BE2C (cell line): ENCODE measurements at regions not wholly inside any gene's neighbourhood (a gene's known extent, or its start where the extent isn't known, plus 50 kb on each side); places are given as distances from the start of the nearest gene placed in this dataset.

Experiments
- DNase-seq: peaks from one replicate; pipeline ENCODE4 v3.0.0-alpha.2; 2020
- H3K27me3 ChIP-seq: fragments of 250-450 bp; sonication (Bioruptor Pico); 2 replicates; pipeline ENCODE4 v1.5.1; 2020; ENCODE audit warnings: mild to moderate bottlenecking
- H3K36me3 ChIP-seq: fragments of 250-450 bp; sonication (Bioruptor Pico); 2 replicates; pipeline ENCODE4 v1.5.1; 2020; ENCODE audit warnings: mild to moderate bottlenecking
- H3K4me1 ChIP-seq: fragments of 250-450 bp; sonication (Bioruptor Pico); 2 replicates; pipeline ENCODE4 v1.5.1; 2020
- H3K4me3 ChIP-seq: 2 replicates; pipeline ENCODE4 v1.5.1; 2011; ENCODE audit warnings: low read depth, low read length
- H3K9me3 ChIP-seq: fragments of 250-450 bp; sonication (Bioruptor Pico); 2 replicates; pipeline ENCODE4 v1.5.1; 2020
- CTCF ChIP-seq: IDR thresholded peaks from 2 replicates; pipeline ENCODE4 v1.5.1; 2012; ENCODE audit warnings: mild to moderate bottlenecking, low read depth, low read length

GRCh38 chr1:216822480-216822879 is 99.3 kb upstream of the ESRRG start:
- Histone ChIP-seq H3K9me3 (no peaks in the 10 kb centered on the region), H3K4me1 (no peaks in the 10 kb centered on the region), H3K4me3 (no peak overlapping the region), H3K27me3 (no peaks in the 10 kb centered on the region), H3K36me3 (no peaks in the 10 kb centered on the region)
- no peak for DNase-seq
- TF ChIP-seq CTCF = no peak

- Histone ChIP-seq H3K9me3 (no peaks in the 10 kb centered on the region), H3K4me1 (no peaks in the 10 kb centered on the region), H3K27me3 (no peaks in the 10 kb centered on the region), H3K4me3 (no peak overlapping the region), H3K36me3 (no peaks in the 10 kb centered on the region)
- DNase-seq = no peak
- TF ChIP-seq CTCF = no peak
Measured at GRCh38 chr1:216820345-216820744, 97.1 kb upstream of the ESRRG start.

GRCh38 chr1:216818284-216818683 is 95.1 kb upstream of the ESRRG start:
- Histone ChIP-seq H3K36me3 (no peaks in the 10 kb centered on the region), H3K27me3 (no peaks in the 10 kb centered on the region)
- DNase-seq = no peak

GRCh38 chr1:216815260-216816131 is 92.3 kb upstream of the ESRRG start:
- no peaks in the 10 kb centered on the region for H3K9me3 ChIP-seq
- no peak for TF ChIP-seq CTCF
- H3K4me3 ChIP-seq = no peak overlapping the region
- no peaks in the 10 kb centered on the region; the same call in 1 of the 2 replicates for H3K4me1 ChIP-seq
- no peaks in the 10 kb centered on the region for H3K36me3 ChIP-seq
- no peaks in the 10 kb centered on the region for H3K27me3 ChIP-seq
- no peak for DNase-seq

More at GRCh38 chr1:216818284-216818683, 95.1 kb upstream of the ESRRG start:
- Histone ChIP-seq H3K9me3 (no peaks in the 10 kb centered on the region), H3K4me1 (no peaks in the 10 kb centered on the region; the same call in 1 of the 2 replicates), H3K4me3 (no peak overlapping the region)
- TF ChIP-seq CTCF = no peak

GRCh38 chr1:216814576-216815259 is 91.5 kb upstream of the ESRRG start:
- Histone ChIP-seq H3K4me3 (no peak overlapping the region), H3K36me3 (no peaks in the 10 kb centered on the region), H3K27me3 (no peaks in the 10 kb centered on the region), H3K9me3 (no peaks in the 10 kb centered on the region), H3K4me1 (no peaks in the 10 kb centered on the region; the same call in 1 of the 2 replicates)
- DNase-seq = no peak
- TF ChIP-seq CTCF = no peak

GRCh38 chr1:216812966-216813365 is 89.7 kb upstream of the ESRRG start:
- Histone ChIP-seq H3K4me1 (no peaks in the 10 kb centered on the region; the same call in 1 of the 2 replicates), H3K9me3 (no peaks in the 10 kb centered on the region), H3K36me3 (no peaks in the 10 kb centered on the region), H3K27me3 (no peaks in the 10 kb centered on the region), H3K4me3 (no peak overlapping the region)
- TF ChIP-seq CTCF = no peak
- peak; percentile 14 for DNase-seq
